Right ventricle myocardium inferior (tissue), 1 donor: ENCODE measurements at regions not wholly inside any gene's neighbourhood (a gene's known extent, or its start where the extent isn't known, plus 50 kb on each side); places are given as distances from the start of the nearest gene placed in this dataset.

Source experiments
- ATAC-seq: fragments of 200-7000 bp; cut with Tn5 transposase; one replicate; pipeline ENCODE4 v1.9.1; 2020; ENCODE audit warnings: mild to moderate bottlenecking, moderate library complexity
- DNase-seq: peaks from one replicate; pipeline ENCODE4 v3.0.0; 2021; ENCODE audit errors: missing footprints
- intact Hi-C: fragments of 100-400 bp; cut with DNase I; formaldehyde crosslinking; loops from one replicate; pipeline ENCODE4 v1.11.0; 2022
- donor health status: DM: no; HTN: yes; CAD: no; lungs with severe emphysema.

DNA sequence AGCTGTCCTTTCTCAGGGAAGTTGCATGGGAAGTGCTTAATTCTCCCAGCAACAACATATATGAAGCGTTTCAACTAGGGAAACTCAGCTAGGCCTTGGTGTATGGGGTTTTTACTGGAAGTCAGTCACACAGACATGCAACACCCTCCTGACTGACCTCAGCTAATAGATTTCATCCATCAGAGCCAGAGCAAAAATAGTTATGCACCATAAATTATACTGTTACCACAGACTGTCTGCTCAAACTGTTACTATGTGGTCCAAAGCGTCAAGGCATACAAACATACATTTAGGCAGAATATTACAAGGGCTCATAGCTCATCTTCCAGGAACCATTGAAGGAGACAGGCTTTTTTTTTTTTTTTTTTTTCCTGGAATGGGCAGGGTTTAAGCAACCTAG, 417.9 kb downstream of the ANKRD7 start:
- no peak for DNase-seq
- ATAC-seq, result no peak
- intact Hi-C loops, result no loop called here

- intact Hi-C loops, result no loop called here
- DNase-seq, result no peak
Observed at GRCh38 chr7:118644346-118644745, 419.8 kb downstream of the ANKRD7 start.

GRCh38 chr7:118648002-118648401, 423.5 kb downstream of the ANKRD7 start:
- ATAC-seq, result no peak
- DNase-seq, result no peak
- intact Hi-C loops, result no loop called here

More at GRCh38 chr7:118644346-118644745, 419.8 kb downstream of the ANKRD7 start:
- no peak for ATAC-seq

DNA sequence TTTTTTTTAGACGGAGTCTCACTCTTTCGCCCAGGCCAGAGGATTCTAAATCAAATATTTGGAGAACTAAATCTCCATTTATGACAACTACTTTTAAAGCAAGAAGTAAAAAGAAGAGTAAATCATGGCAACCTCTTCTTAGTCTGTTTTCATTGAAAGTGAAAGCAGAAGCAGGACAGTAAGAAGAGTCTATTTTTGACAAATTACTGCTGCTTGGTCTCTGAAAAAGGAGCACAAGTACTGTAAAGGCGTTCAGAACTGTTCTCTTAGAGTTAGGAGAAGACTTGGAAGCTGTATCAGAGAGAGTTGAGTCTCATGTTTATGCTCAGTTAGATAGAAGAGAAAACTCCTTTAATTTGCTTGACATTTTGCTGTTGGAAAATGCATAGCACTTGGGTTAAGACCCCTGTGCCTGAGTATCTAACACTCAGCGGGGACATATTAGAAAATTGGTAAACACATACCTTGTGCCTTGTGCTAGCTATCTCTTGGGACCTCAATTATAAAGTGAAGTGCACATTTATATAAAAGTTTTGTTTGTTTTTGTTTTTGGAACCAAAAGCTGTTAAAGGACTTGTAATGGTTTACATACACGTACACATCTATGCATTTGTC, 433.0 kb downstream of the ANKRD7 start:
- intact Hi-C loops, result no loop called here
- ATAC-seq, result no peak
- DNase-seq, result no peak

DNA sequence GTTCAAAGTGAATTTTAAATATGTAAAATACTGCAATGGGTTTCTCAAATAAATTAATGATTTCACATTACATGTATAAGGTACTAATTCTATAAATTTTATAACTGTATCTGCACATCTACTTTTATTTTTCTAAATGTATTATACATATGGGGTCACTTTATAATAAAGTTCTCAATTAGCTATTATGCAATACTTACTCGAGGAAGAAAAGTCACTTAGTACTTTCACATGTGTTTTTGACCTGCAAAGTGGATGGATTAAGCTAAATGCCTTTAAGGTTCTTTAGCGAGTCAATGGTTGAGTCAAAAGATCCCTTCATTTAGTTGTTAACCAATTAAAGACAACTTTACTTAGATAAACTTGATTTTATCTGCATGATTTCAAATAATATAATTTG, 437.8 kb downstream of the ANKRD7 start:
- intact Hi-C loops, result no loop called here
- DNase-seq (no peak), ATAC-seq (no peak)

GRCh38 chr7:118664498-118664897, 440.0 kb downstream of the ANKRD7 start:
- DNase-seq (no peak), ATAC-seq (no peak)
- intact Hi-C loops, result no loop called here

DNA sequence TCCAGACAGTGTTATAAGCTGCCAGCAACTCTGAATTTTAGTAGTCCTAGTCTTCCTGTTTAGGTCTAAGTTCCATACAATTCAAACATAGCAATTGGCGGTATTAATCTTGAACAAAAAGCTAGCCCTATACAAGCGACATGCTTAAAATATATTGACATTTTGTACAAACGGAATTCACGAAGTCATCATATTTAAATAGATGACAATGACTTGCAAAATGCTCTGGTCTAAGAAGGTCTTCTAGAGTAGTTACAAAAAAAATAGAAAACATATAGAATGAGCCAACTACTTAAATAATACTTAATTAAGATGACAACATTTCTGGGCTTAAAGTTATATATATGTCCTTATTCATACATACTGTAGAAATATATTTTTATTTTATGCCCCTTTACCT, 446.6 kb downstream of the ANKRD7 start:
- DNase-seq, result no peak
- ATAC-seq, result no peak
- intact Hi-C loops, result no loop called here

GRCh38 chr7:118684796-118685195, 460.3 kb downstream of the ANKRD7 start:
- ATAC-seq (no peak), DNase-seq (no peak)
- intact Hi-C loops, result no loop called here

DNA sequence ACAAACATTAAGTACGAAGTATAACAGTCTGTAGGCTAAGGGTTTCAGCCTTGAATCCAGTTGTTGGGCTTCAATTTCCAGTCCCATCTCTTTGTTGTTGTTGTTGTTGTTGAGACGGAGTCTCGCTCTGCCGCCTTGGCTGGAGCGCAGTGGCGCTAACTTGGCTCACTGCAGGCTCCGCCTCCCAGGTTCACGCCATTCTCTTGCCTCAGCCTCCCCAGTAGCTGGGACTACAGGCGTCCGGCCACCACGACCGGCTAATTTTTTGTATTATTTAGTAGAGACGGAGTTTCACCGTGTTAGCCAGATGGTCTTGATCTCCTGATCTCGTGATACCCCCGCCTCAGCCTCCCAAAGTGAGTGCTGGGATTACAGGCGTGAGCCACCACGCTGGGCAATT, 464.9 kb downstream of the ANKRD7 start:
- intact Hi-C loops, result no loop called here
- DNase-seq (peak; percentile 28), ATAC-seq (no peak)

DNA sequence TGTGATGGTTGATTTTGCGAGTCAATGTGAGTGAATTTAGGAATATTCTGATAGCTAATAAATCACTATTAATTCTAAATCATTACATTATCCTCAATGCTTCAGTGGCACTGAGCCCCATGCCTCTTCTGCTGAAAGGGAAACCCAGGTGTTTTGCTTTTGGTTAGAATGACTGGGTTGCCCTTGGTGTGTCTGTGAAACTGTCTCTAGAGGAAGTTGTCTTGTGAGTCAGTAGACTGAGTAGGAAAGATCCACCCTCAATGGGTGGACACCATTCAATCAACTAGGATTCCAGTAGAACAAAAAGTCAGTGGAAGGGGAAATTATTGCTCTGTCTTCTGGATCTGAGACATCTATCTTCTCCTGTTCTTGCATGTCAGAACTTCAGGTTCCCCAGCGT, 472.4 kb downstream of the ANKRD7 start:
- no peak for ATAC-seq
- intact Hi-C loops, result no loop called here
- no peak for DNase-seq

GRCh38 chr7:118699222-118699621, 474.7 kb downstream of the ANKRD7 start:
- ATAC-seq, result no peak

GRCh38 chr7:118708741-118709140, 484.2 kb downstream of the ANKRD7 start:
- DNase-seq (no peak), ATAC-seq (no peak)
- intact Hi-C loops, result no loop called here

More at GRCh38 chr7:118699222-118699621, 474.7 kb downstream of the ANKRD7 start:
- intact Hi-C loops, result no loop called here
- DNase-seq, result no peak

- intact Hi-C loops, result no loop called here
Observed at GRCh38 chr7:118711688-118712087, 487.2 kb downstream of the ANKRD7 start.

GRCh38 chr7:118713039-118713438, 488.5 kb downstream of the ANKRD7 start:
- no peak for ATAC-seq
- intact Hi-C loops, result no loop called here
- no peak for DNase-seq

More at GRCh38 chr7:118711688-118712087, 487.2 kb downstream of the ANKRD7 start:
- DNase-seq (no peak), ATAC-seq (no peak)

GRCh38 chr7:118720632-118721031, 496.1 kb downstream of the ANKRD7 start:
- ATAC-seq (no peak), DNase-seq (no peak)
- intact Hi-C loops, result no loop called here

DNA sequence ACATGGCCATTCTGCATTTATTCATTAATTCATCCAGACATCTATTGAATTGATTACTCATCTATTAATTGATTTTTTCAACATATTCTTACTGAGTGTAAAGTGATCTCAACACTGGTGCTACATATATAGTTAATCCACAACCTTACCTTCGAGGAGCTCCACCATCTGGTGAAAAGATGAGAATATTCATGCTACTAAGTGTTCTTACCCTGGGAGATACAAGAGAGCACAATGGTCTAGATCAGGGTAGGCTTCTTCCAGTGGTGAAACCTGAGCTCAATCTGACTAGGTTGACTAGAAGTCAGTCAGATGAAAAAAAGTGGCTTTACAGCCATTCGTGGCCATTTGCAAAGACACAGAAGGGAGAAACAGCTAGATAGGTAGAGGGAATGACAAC, 507.4 kb downstream of the ANKRD7 start:
- DNase-seq, result no peak
- intact Hi-C loops, result no loop called here
- no peak for ATAC-seq

DNA sequence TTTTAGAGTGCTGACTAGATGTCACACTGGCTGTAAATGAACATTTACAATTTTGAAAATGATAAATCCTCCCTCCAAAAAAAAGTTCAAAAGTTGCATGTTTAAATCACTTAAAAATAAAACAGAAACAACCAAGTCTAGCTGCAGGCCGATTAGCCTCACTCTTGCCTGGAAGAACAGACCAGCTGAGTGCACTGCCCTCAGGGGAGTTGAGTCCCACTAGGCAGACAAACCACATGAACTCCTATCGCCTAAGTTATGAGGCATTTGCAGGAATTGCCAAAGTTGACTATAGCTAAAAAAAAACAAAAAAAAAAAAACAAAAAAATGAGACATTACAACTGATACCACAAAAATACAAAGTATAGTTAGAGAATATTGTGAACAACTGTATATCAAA, 510.0 kb downstream of the ANKRD7 start:
- DNase-seq, result no peak
- no peak for ATAC-seq
- intact Hi-C loops, result no loop called here

GRCh38 chr7:118735441-118735840, 510.9 kb downstream of the ANKRD7 start:
- no peak for ATAC-seq
- intact Hi-C loops, result no loop called here
- DNase-seq, result no peak

GRCh38 chr7:118737935-118738334, 513.4 kb downstream of the ANKRD7 start:
- no peak for DNase-seq
- no peak for ATAC-seq
- intact Hi-C loops, result no loop called here

DNA sequence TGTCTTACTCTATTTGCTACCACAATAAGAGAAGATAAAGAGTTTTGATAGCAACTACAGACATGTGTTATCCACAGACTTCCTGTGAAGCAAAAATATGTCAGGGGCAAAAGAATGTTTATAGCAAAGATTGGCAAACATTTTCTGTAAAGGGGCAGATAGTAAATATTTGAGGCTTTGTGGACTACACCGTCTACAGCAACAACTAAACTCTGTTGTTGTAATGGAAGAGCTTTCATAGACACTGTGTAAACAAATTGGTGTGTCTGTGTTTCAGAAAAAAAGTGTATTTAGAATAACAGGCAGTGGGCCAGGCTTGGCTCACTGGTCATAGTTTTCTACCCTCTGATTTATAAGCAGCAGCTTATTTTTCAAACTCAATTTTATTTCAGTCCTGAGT, 521.4 kb downstream of the ANKRD7 start:
- ATAC-seq (no peak), DNase-seq (no peak)
- intact Hi-C loops, result no loop called here

- DNase-seq, result no peak
- no peak for ATAC-seq
- intact Hi-C loops, result no loop called here
Observed at GRCh38 chr7:118747473-118747872, 523.0 kb downstream of the ANKRD7 start.
